GM23338 (cell line): ENCODE measurements at regions not wholly inside any gene's neighbourhood (a gene's known extent, or its start where the extent isn't known, plus 50 kb on each side); places are given as distances from the start of the nearest gene placed in this dataset.

Source experiments
- ATAC-seq: fragments of 200-7000 bp; cut with Tn5 transposase; 3 replicates; pipeline ENCODE4 v1.9.1; 2020
- DNase-seq: peaks from one replicate; pipeline ENCODE4 v3.0.0-alpha.2; 2015; ENCODE audit warnings: low spot score
- H2AFZ ChIP-seq: fragments of 200-600 bp; sonication (generic); 2 replicates; pipeline ENCODE4 v1.8.0; 2016; ENCODE audit warnings: antibody characterized with exemption, mild to moderate bottlenecking, moderate library complexity
- H3F3A ChIP-seq: fragments of 200-600 bp; sonication (generic); replicated peaks from 2 replicates; pipeline ENCODE4 v1.8.0; 2017; ENCODE audit warnings: antibody characterized with exemption, mixed run types, low read depth
- H3K27ac ChIP-seq: fragments of 200-600 bp; sonication (generic); 2 replicates; pipeline ENCODE4 v1.6.1; 2016; ENCODE audit warnings: low read depth
- H3K27me3 ChIP-seq: fragments of 200-600 bp; sonication (generic); 2 replicates; pipeline ENCODE4 v1.8.0; 2016; ENCODE audit warnings: mild to moderate bottlenecking, mixed run types, moderate library complexity; ENCODE audit not compliant: insufficient read depth
- H3K36me3 ChIP-seq: fragments of 200-600 bp; sonication (generic); 2 replicates; pipeline ENCODE4 v1.8.0; 2016; ENCODE audit warnings: mild to moderate bottlenecking; ENCODE audit not compliant: insufficient read depth
- H3K4me1 ChIP-seq: fragments of 200-600 bp; sonication (generic); 2 replicates; pipeline ENCODE4 v1.8.0; 2016; ENCODE audit warnings: mild to moderate bottlenecking, moderate library complexity; ENCODE audit not compliant: insufficient read depth
- H3K4me2 ChIP-seq: fragments of 200-600 bp; sonication (generic); 2 replicates; pipeline ENCODE4 v1.7.1; 2017; ENCODE audit warnings: mixed run types
- H3K4me3 ChIP-seq: fragments of 200-600 bp; sonication (generic); 2 replicates; pipeline ENCODE4 v1.6.1; 2016; ENCODE audit warnings: mixed run types
- H3K79me2 ChIP-seq: fragments of 200-600 bp; sonication (generic); replicated peaks from 2 replicates; pipeline ENCODE4 v1.8.0; 2017; ENCODE audit warnings: mild to moderate bottlenecking; ENCODE audit not compliant: insufficient read depth
- H3K9me2 ChIP-seq: fragments of 200-600 bp; sonication (generic); 2 replicates; pipeline ENCODE4 v1.8.0; 2017; ENCODE audit not compliant: insufficient read depth
- H4K20me1 ChIP-seq: fragments of 200-600 bp; sonication (generic); replicated peaks from 2 replicates; pipeline ENCODE4 v1.8.0; 2017; ENCODE audit warnings: mild to moderate bottlenecking; ENCODE audit not compliant: insufficient read depth
- H3K27ac Mint-ChIP-seq: 2 replicates; pipeline ENCODE4 v1.8.0; 2020; ENCODE audit warnings: inconsistent platforms, mild to moderate bottlenecking, moderate library complexity, mixed read lengths
- H3K27me3 Mint-ChIP-seq: 3 replicates; pipeline ENCODE4 v1.8.0; 2022; ENCODE audit warnings: low read depth, mild to moderate bottlenecking, moderate library complexity, mixed read lengths, inconsistent platforms; ENCODE audit not compliant: insufficient read depth, poor library complexity
- H3K36me3 Mint-ChIP-seq: 3 replicates; pipeline ENCODE4 v1.8.0; 2021; ENCODE audit warnings: low read depth, mild to moderate bottlenecking, inconsistent platforms, moderate library complexity, mixed read lengths
- H3K4me1 Mint-ChIP-seq: 3 replicates; pipeline ENCODE4 v1.8.0; 2020; ENCODE audit warnings: mild to moderate bottlenecking, inconsistent platforms, mixed read lengths
- H3K4me3 Mint-ChIP-seq: 3 replicates; pipeline ENCODE4 v1.8.0; 2021; ENCODE audit warnings: moderate library complexity, mild to moderate bottlenecking, inconsistent platforms, mixed read lengths
- H3K9me3 Mint-ChIP-seq: 3 replicates; pipeline ENCODE4 v1.8.0; 2020; ENCODE audit warnings: moderate library complexity, mild to moderate bottlenecking, inconsistent platforms, mixed read lengths
- EZH2 ChIP-seq: fragments of 200-600 bp; sonication (generic); IDR thresholded peaks from one replicate; pipeline ENCODE4 v1.8.0; 2017; ENCODE audit warnings: antibody characterized with exemption, mild to moderate bottlenecking, low read depth; ENCODE audit not compliant: unreplicated experiment
- EZH2phosphoT487 ChIP-seq: fragments of 200-600 bp; sonication (generic); IDR thresholded peaks from one replicate; pipeline ENCODE4 v1.8.1; 2018; ENCODE audit warnings: antibody characterized with exemption; ENCODE audit not compliant: unreplicated experiment
- POLR2AphosphoS5 ChIP-seq: IDR thresholded peaks from 2 replicates; pipeline ENCODE4 v1.6.1; 2016; ENCODE audit warnings: antibody characterized with exemption, low read depth
- REST ChIP-seq: IDR thresholded peaks from one replicate; pipeline ENCODE4 v1.6.1; 2018; ENCODE audit warnings: antibody characterized with exemption; ENCODE audit not compliant: unreplicated experiment
- ZNF114 ChIP-seq: fragments of 250-450 bp; sonication (Bioruptor Pico); IDR thresholded peaks from 2 replicates; pipeline ENCODE4 v1.5.0; 2020; ENCODE audit warnings: mild to moderate bottlenecking, moderate library complexity
- ZNF331 ChIP-seq: fragments of 250-450 bp; sonication (Bioruptor Pico); IDR thresholded peaks from 2 replicates; pipeline ENCODE4 v1.5.0; 2020; ENCODE audit warnings: low read depth, mild to moderate bottlenecking, moderate library complexity

DNA sequence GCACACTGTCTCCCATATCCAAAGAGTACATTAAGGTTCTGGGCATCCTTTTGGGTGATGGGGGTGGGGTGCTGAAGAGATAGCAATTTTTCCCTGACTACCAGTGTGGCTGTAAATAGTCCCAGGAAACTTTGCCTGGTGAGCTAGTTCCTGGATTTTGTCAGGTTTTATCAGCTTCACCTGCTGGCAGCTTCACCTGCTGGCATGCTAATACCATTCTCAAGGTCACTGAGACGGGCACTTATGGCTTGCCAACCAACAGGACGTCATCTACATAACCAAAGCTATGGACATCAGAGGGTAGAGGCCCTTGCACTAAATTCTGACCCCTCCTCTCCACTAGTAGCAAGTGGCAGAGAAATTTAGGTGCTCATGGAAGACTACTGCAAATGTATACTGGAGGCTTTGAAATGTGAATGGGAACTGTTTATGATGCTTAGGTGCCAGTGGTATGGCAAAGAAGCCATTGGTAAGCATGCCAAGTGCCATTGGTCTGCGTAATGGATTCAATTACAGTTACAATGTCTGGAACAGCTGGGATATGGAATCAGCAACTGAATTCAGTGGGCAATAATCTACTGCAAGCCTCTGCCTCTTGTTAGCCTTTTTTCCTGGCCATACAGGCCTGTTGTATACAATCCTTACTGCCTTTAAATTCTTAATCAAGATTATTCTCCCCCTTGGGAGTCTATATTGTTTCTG, 71.6 kb upstream of the SH3RF1 start:
- Histone ChIP-seq H3K36me3 (no peaks in the 10 kb centered on the region), H4K20me1 (no peaks in the 10 kb centered on the region), H3K79me2 (no peaks in the 10 kb centered on the region), H3K4me3 (no peak overlapping the region), H3K27me3 (no peaks in the 10 kb centered on the region), H3K4me2 (no peak overlapping the region), H3K4me1 (no peaks in the 10 kb centered on the region), H2AFZ (no peak overlapping the region), H3F3A (no peaks in the 10 kb centered on the region), H3K9me2 (peaks cover 22% of the 10 kb centered on the region; the same call in 1 of the 2 replicates), H3K27ac (no peak overlapping the region)
- no peak overlapping the region for H3K27ac Mint-ChIP-seq
- H3K4me1 Mint-ChIP-seq, result no peaks in the 10 kb centered on the region; the same call in 1 of the 3 replicates
- H3K4me3 Mint-ChIP-seq, result no peak overlapping the region
- H3K9me3 Mint-ChIP-seq, result no peaks in the 10 kb centered on the region
- peaks cover 2% of the 10 kb centered on the region for H3K27me3 Mint-ChIP-seq
- H3K36me3 Mint-ChIP-seq, result no peaks in the 10 kb centered on the region
- no peak for ATAC-seq
- no peak for TF ChIP-seq ZNF114 (CRISPR knock-in tag)
- no peak for DNase-seq

DNA sequence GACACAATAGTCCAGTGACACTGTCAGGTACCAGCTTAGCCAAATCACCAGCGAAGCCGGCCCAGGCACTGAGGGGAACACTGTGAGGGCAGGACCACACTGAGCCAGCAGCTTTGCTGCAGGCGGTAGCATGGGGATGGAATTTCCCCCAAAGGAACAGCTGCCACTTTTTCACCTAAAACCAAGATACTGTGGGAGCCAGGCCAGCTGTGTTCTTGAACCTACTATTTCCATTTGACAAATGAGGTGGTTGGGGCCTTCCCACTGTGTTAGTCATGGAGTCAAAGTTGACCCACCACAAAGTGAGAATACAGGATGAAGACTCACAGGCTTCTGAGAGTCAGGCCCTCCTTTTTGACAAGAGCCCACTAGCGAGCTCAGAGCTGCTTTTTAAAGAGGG, 70.7 kb upstream of the SH3RF1 start:
- Histone ChIP-seq H3K27ac (no peak overlapping the region), H3K36me3 (no peaks in the 10 kb centered on the region), H3K27me3 (no peaks in the 10 kb centered on the region), H3K4me1 (no peaks in the 10 kb centered on the region), H4K20me1 (no peaks in the 10 kb centered on the region), H2AFZ (no peak overlapping the region), H3F3A (no peaks in the 10 kb centered on the region), H3K4me2 (no peak overlapping the region), H3K9me2 (peaks cover 22% of the 10 kb centered on the region; the same call in 1 of the 2 replicates), H3K79me2 (no peaks in the 10 kb centered on the region), H3K4me3 (no peak overlapping the region)
- Mint-ChIP-seq H3K27ac (no peak overlapping the region), H3K4me1 (no peaks in the 10 kb centered on the region; the same call in 1 of the 3 replicates), H3K27me3 (peaks cover 2% of the 10 kb centered on the region), H3K4me3 (no peak overlapping the region), H3K9me3 (no peaks in the 10 kb centered on the region), H3K36me3 (no peaks in the 10 kb centered on the region)
- TF ChIP-seq EZH2 (no peak), POLR2AphosphoS5 (no peak)
- ATAC-seq (no peak), DNase-seq (no peak)

DNA sequence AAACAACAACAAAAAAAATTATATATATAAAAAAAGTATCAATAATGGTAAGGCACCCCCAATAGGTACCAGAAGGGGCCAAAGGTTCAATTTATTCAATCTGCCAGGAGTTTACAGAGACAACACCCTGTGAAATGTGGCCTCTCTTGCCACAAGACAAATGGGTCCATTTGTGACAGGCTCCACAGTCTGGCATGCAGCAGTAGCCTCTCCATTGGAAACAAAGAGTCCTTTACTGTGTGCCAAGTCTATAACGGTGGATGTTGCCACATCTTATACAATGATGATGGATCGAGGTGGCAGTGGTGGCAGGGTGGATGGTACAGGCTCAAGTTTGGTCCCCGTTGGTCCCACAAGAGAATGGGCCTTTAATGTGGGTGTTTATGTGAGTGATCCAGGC, 70.1 kb upstream of the SH3RF1 start:
- no peaks in the 10 kb centered on the region for H3K36me3 Mint-ChIP-seq
- no peaks in the 10 kb centered on the region for H3K4me1 ChIP-seq
- H3K4me3 Mint-ChIP-seq, result no peak overlapping the region
- H3F3A ChIP-seq, result no peaks in the 10 kb centered on the region
- H4K20me1 ChIP-seq, result no peaks in the 10 kb centered on the region
- no peaks in the 10 kb centered on the region; the same call in 1 of the 3 replicates for H3K4me1 Mint-ChIP-seq
- no peaks in the 10 kb centered on the region for H3K27me3 ChIP-seq
- H3K4me3 ChIP-seq, result no peak overlapping the region
- H3K4me2 ChIP-seq, result no peak overlapping the region
- H2AFZ ChIP-seq, result no peak overlapping the region
- H3K27me3 Mint-ChIP-seq, result peaks cover 2% of the 10 kb centered on the region
- H3K27ac ChIP-seq, result no peak overlapping the region
- ATAC-seq, result no peak
- no peak overlapping the region for H3K27ac Mint-ChIP-seq
- peaks cover 22% of the 10 kb centered on the region; the same call in 1 of the 2 replicates for H3K9me2 ChIP-seq
- no peaks in the 10 kb centered on the region for H3K79me2 ChIP-seq
- no peaks in the 10 kb centered on the region for H3K9me3 Mint-ChIP-seq
- no peaks in the 10 kb centered on the region for H3K36me3 ChIP-seq
- DNase-seq, result no peak
- TF ChIP-seq ZNF331 (no peak), EZH2phosphoT487 (no peak), REST (no peak), EZH2 (no peak)
